ENCODE measurements at regions not wholly inside any gene's neighbourhood (a gene's known extent, or its start where the extent isn't known, plus 50 kb on each side); places are given as distances from the start of the nearest gene placed in this dataset.
"Not testable (repeated sequence)": the region's sequence is repeated elsewhere in the genome, so short reads cannot be mapped to it uniquely, and the experiment has no call there.

GRCh38 chr7:119996634-119997033, 276.3 kb upstream of the KCND2 start:
- Histone ChIP-seq H3K4me1 (ENCODE audit: control insufficient read depth, insufficient read depth, low read length) (no peaks in the 10 kb centered on the region), H3K27me3 (ENCODE audit: control insufficient read depth, insufficient read depth, low read length) (no peaks in the 10 kb centered on the region), H3K27ac (ENCODE audit: low read length) (no peak overlapping the region), H3K9me3 (ENCODE audit: control insufficient read depth, insufficient read depth, low read length) (no peaks in the 10 kb centered on the region), H3K4me3 (ENCODE audit: low read length) (no peak overlapping the region), H3K36me3 (ENCODE audit: control insufficient read depth, insufficient read depth, low read length) (no peaks in the 10 kb centered on the region)
- no peak overlapping the region for H3K27ac Mint-ChIP-seq
- 100% methylated on average over 1 of the region's 3 CpGs for WGBS (ENCODE audit: insufficient coverage)
- no peaks in the 10 kb centered on the region for H3K27me3 Mint-ChIP-seq (ENCODE audit: low read depth in 2 of 2)
- no peak for ATAC-seq
- no peak overlapping the region for H3K4me3 Mint-ChIP-seq
- peaks cover 14 to 27% of the 10 kb centered on the region in 2 donors for H3K9me3 Mint-ChIP-seq
- no peak for DNase-seq
- H3K36me3 Mint-ChIP-seq: no peaks in the 10 kb centered on the region
- intact Hi-C loops (cut with micrococcal nuclease): no loop called here
- H3K4me1 Mint-ChIP-seq: no peaks in the 10 kb centered on the region
- TF ChIP-seq CTCF (IDR thresholded peaks at IDR 0.05): no peak

- Mint-ChIP-seq H3K36me3 (no peaks in the 10 kb centered on the region), H3K4me1 (no peaks in the 10 kb centered on the region), H3K4me3 (no peak overlapping the region), H3K9me3 (peaks cover 15 to 16% of the 10 kb centered on the region in 2 donors), H3K27me3 (ENCODE audit: low read depth in 2 of 2) (no peaks in the 10 kb centered on the region), H3K27ac (no peak overlapping the region)
- H3K27ac ChIP-seq (ENCODE audit: low read length): no peak overlapping the region
- no peak for DNase-seq
- 90% methylated on average over 4 of the region's 5 CpGs for WGBS (ENCODE audit: insufficient coverage)
- no peak for TF ChIP-seq CTCF (IDR thresholded peaks at IDR 0.05)
- no peaks in the 10 kb centered on the region for H3K4me1 ChIP-seq (ENCODE audit: control insufficient read depth, insufficient read depth, low read length)
- intact Hi-C loops (cut with micrococcal nuclease): no loop called here
- H3K4me3 ChIP-seq (ENCODE audit: low read length): no peak overlapping the region
- no peak for ATAC-seq
- no peaks in the 10 kb centered on the region for H3K9me3 ChIP-seq (ENCODE audit: control insufficient read depth, insufficient read depth, low read length)
- H3K36me3 ChIP-seq (ENCODE audit: control insufficient read depth, insufficient read depth, low read length): no peaks in the 10 kb centered on the region
- H3K27me3 ChIP-seq (ENCODE audit: control insufficient read depth, insufficient read depth, low read length): no peaks in the 10 kb centered on the region
Measured at GRCh38 chr7:119999738-120000475, 273.1 kb upstream of the KCND2 start.

GRCh38 chr7:120005720-120006119, 267.3 kb upstream of the KCND2 start:
- DNase-seq (no peak), ATAC-seq (no peak)
- WGBS (ENCODE audit: insufficient coverage): 85% methylated on average over 6 of the region's 6 CpGs
- intact Hi-C loops (cut with micrococcal nuclease): no loop called here
- peaks cover 17 to 22% of the 10 kb centered on the region in 2 donors for H3K9me3 Mint-ChIP-seq
- peaks cover 5% of the 10 kb centered on the region for H3K36me3 Mint-ChIP-seq
- no peaks in the 10 kb centered on the region for H3K36me3 ChIP-seq (ENCODE audit: control insufficient read depth, insufficient read depth, low read length)
- H3K27me3 ChIP-seq (ENCODE audit: control insufficient read depth, insufficient read depth, low read length): no peaks in the 10 kb centered on the region
- no peak overlapping the region for H3K4me3 Mint-ChIP-seq
- no peak overlapping the region for H3K27ac ChIP-seq (ENCODE audit: low read length)
- H3K4me1 Mint-ChIP-seq: no peaks in the 10 kb centered on the region
- no peaks in the 10 kb centered on the region for H3K4me1 ChIP-seq (ENCODE audit: control insufficient read depth, insufficient read depth, low read length)
- H3K9me3 ChIP-seq (ENCODE audit: control insufficient read depth, insufficient read depth, low read length): peaks cover 14% of the 10 kb centered on the region
- H3K27ac Mint-ChIP-seq: no peak overlapping the region
- H3K4me3 ChIP-seq (ENCODE audit: low read length): no peak overlapping the region
- TF ChIP-seq CTCF (IDR thresholded peaks at IDR 0.05): no peak
- no peaks in the 10 kb centered on the region for H3K27me3 Mint-ChIP-seq (ENCODE audit: low read depth in 2 of 2)

- peaks cover 14% of the 10 kb centered on the region for H3K9me3 ChIP-seq (ENCODE audit: control insufficient read depth, insufficient read depth, low read length)
- H3K4me1 ChIP-seq (ENCODE audit: control insufficient read depth, insufficient read depth, low read length); H3K36me3 ChIP-seq (ENCODE audit: control insufficient read depth, insufficient read depth, low read length); H3K27ac Mint-ChIP-seq; H3K27ac ChIP-seq (ENCODE audit: low read length); H3K27me3 ChIP-seq (ENCODE audit: control insufficient read depth, insufficient read depth, low read length); H3K27me3 Mint-ChIP-seq (ENCODE audit: low read depth in 2 of 2); H3K4me3 ChIP-seq (ENCODE audit: low read length); H3K4me3 Mint-ChIP-seq; H3K4me1 Mint-ChIP-seq; intact Hi-C loops (cut with micrococcal nuclease); H3K36me3 Mint-ChIP-seq; ATAC-seq; DNase-seq: not testable (repeated sequence)
- 81% methylated on average over 3 of the region's 5 CpGs for WGBS (ENCODE audit: insufficient coverage)
- peaks cover 8 to 13% of the 10 kb centered on the region in 2 donors for H3K9me3 Mint-ChIP-seq
Measured at GRCh38 chr7:120014301-120014700, 258.7 kb upstream of the KCND2 start.

Measured in natural killer cell (primary cell).